IMR-90 (cell line): ENCODE measurements at regions not wholly inside any gene's neighbourhood (a gene's known extent, or its start where the extent isn't known, plus 50 kb on each side); places are given as distances from the start of the nearest gene placed in this dataset.

Experiments
- ATAC-seq: fragments of 200-7000 bp; cut with Tn5 transposase; 2 replicates; pipeline ENCODE4 v1.9.1; 2020; ENCODE audit warnings: low read depth, mild to moderate bottlenecking, moderate library complexity
- BruUV-seq: library from RNA; stranded (reverse); fragments of 400-500 nt; replicated peaks from 2 replicates; lab custom pipeline; 2021; lab: Mats Ljungman, UMichigan
- CTCF ChIA-PET: fragments of 300-600 bp; formaldehyde crosslinking; extraction: SDS; loops from one replicate; lab custom pipeline; 2021; ENCODE audit warnings: antibody characterized with exemption; lab: Yijun Ruan, JAX
- POLR2A ChIA-PET: fragments of 300-600 bp; sonication (Branson Sonifier 250); formaldehyde crosslinking; loops from one replicate; lab custom pipeline; 2022; ENCODE audit warnings: antibody characterized with exemption; ENCODE audit not compliant: unreplicated experiment; lab: Charles Lee
- DNase-seq: peaks from one replicate; pipeline ENCODE4 v3.0.0; 2013
- H2AFZ ChIP-seq: replicated peaks from 2 replicates; pipeline ENCODE3; 2013; ENCODE audit warnings: low read length, mild to moderate bottlenecking; ENCODE audit not compliant: poor library complexity
- H2AK5ac ChIP-seq: 2 replicates; pipeline ENCODE4 v1.6.1; 2013; ENCODE audit warnings: low read depth, low read length, inconsistent platforms
- H2AK9ac ChIP-seq: replicated peaks from 2 replicates; pipeline ENCODE3; 2013; ENCODE audit warnings: mild to moderate bottlenecking, low read depth, low read length, moderate library complexity; ENCODE audit not compliant: poor library complexity
- H2BK120ac ChIP-seq: 2 replicates; pipeline ENCODE4 v1.6.1; 2013; ENCODE audit warnings: low read depth, low read length, inconsistent platforms
- H2BK15ac ChIP-seq: 3 replicates; pipeline ENCODE4 v1.6.1; 2013; ENCODE audit warnings: low read depth, low read length, inconsistent platforms
- H2BK20ac ChIP-seq: 2 replicates; pipeline ENCODE4 v1.6.1; 2013; ENCODE audit warnings: low read depth, mild to moderate bottlenecking, inconsistent platforms, low read length, moderate library complexity
- H2BK5ac ChIP-seq: 2 replicates; pipeline ENCODE4 v1.6.1; 2013; ENCODE audit warnings: mild to moderate bottlenecking, low read depth, low read length, inconsistent platforms; ENCODE audit not compliant: poor library complexity, severe bottlenecking
- H3K14ac ChIP-seq: replicated peaks from 2 replicates; pipeline ENCODE4 v1.6.1; 2013; ENCODE audit warnings: low read depth, low read length, inconsistent platforms
- H3K18ac ChIP-seq: 2 replicates; pipeline ENCODE4 v1.6.1; 2013; ENCODE audit warnings: low read depth, low read length, control low read depth
- H3K23ac ChIP-seq: 2 replicates; pipeline ENCODE4 v1.6.1; 2013; ENCODE audit warnings: low read depth, low read length, inconsistent platforms
- H3K27ac ChIP-seq: 2 replicates; pipeline ENCODE4 v1.5.1; 2013; ENCODE audit warnings: mild to moderate bottlenecking, control low read depth, low read length; ENCODE audit not compliant: insufficient read depth
- H3K27me3 ChIP-seq: 2 replicates; pipeline ENCODE4 v1.6.1; 2013; ENCODE audit warnings: low read length; ENCODE audit not compliant: control insufficient read depth, insufficient read depth
- H3K36me3 ChIP-seq: 2 replicates; pipeline ENCODE4 v1.6.1; 2013; ENCODE audit warnings: low read length, mixed read lengths; ENCODE audit not compliant: control insufficient read depth, insufficient read depth
- H3K4ac ChIP-seq: 2 replicates; pipeline ENCODE4 v1.6.1; 2013; ENCODE audit warnings: low read depth, low read length, inconsistent platforms
- H3K4me1 ChIP-seq: 2 replicates; pipeline ENCODE4 v1.6.1; 2013; ENCODE audit warnings: low read length, mixed read lengths; ENCODE audit not compliant: control insufficient read depth, insufficient read depth
- H3K4me2 ChIP-seq: 2 replicates; pipeline ENCODE4 v1.6.1; 2013; ENCODE audit warnings: low read depth, mild to moderate bottlenecking, control low read depth, low read length, moderate library complexity
- H3K4me3 ChIP-seq: 2 replicates; pipeline ENCODE4 v1.5.1; 2013; ENCODE audit warnings: low read depth, mild to moderate bottlenecking, control low read depth, low read length, moderate library complexity; ENCODE audit not compliant: insufficient read depth
- H3K56ac ChIP-seq: 2 replicates; pipeline ENCODE4 v1.6.1; 2013; ENCODE audit warnings: low read length, inconsistent platforms; ENCODE audit not compliant: insufficient read depth; ENCODE audit errors: extremely low read depth
- H3K79me1 ChIP-seq, 2 experiments: 2 replicates each; pipeline ENCODE4 v1.6.1; 2013; ENCODE audit warnings: low read length in 2 of 2, inconsistent platforms in 1 of 2, low read depth in 1 of 2
- H3K9ac ChIP-seq: 2 replicates; pipeline ENCODE4 v1.6.1; 2013; ENCODE audit warnings: low read depth, low read length, control low read depth
- H3K9me1 ChIP-seq: 2 replicates; pipeline ENCODE4 v1.6.1; 2013; ENCODE audit warnings: low read length, inconsistent platforms; ENCODE audit not compliant: insufficient read depth
- H3K9me3 ChIP-seq: 2 replicates; pipeline ENCODE4 v1.6.1; 2013; ENCODE audit warnings: low read length; ENCODE audit not compliant: control insufficient read depth, insufficient read depth
- H4K20me1 ChIP-seq: 2 replicates; pipeline ENCODE4 v1.6.1; 2013; ENCODE audit warnings: low read length, inconsistent platforms; ENCODE audit not compliant: insufficient read depth
- H4K5ac ChIP-seq: 2 replicates; pipeline ENCODE4 v1.6.1; 2013; ENCODE audit warnings: mild to moderate bottlenecking, low read depth, low read length, control low read depth
- H4K8ac ChIP-seq, 2 experiments: 2 replicates each; pipeline ENCODE4 v1.6.1; 2013; ENCODE audit warnings: low read depth in 2 of 2, low read length in 2 of 2, control low read depth in 1 of 2, inconsistent platforms in 1 of 2
- H4K91ac ChIP-seq: 2 replicates; pipeline ENCODE4 v1.6.1; 2013; ENCODE audit warnings: low read depth, low read length, inconsistent platforms; ENCODE audit not compliant: insufficient read depth
- BHLHE40 ChIP-seq: fragments of 150-350 bp; IDR thresholded peaks from 2 replicates; pipeline ENCODE4 v1.6.1; 2016; ENCODE audit warnings: mild to moderate bottlenecking, low read depth, low read length
- CEBPB ChIP-seq: IDR thresholded peaks from 2 replicates; pipeline ENCODE4 v1.6.1; 2012; ENCODE audit warnings: low read depth, low read length, improper control_type of control experiment
- CHD1 ChIP-seq: IDR thresholded peaks from 2 replicates; pipeline ENCODE4 v1.6.1; 2012; ENCODE audit warnings: low read depth, low read length, improper control_type of control experiment
- FOS ChIP-seq: fragments of 150-350 bp; IDR thresholded peaks from 2 replicates; pipeline ENCODE4 v1.6.1; 2016; ENCODE audit warnings: low read depth, low read length
- MAFK ChIP-seq: IDR thresholded peaks from 2 replicates; pipeline ENCODE4 v1.6.1; 2012; ENCODE audit warnings: low read depth, low read length, improper control_type of control experiment
- MAZ ChIP-seq: IDR thresholded peaks from 2 replicates; pipeline ENCODE4 v1.6.1; 2012; ENCODE audit warnings: low read depth, mild to moderate bottlenecking, low read length, improper control_type of control experiment, moderate library complexity, borderline replicate concordance
- MXI1 ChIP-seq: IDR thresholded peaks from 2 replicates; pipeline ENCODE4 v1.6.1; 2012; ENCODE audit warnings: low read depth, mild to moderate bottlenecking, low read length, moderate library complexity, borderline replicate concordance
- NFE2L2 ChIP-seq: fragments of 150-350 bp; IDR thresholded peaks from 2 replicates; pipeline ENCODE4 v1.6.1; 2016; ENCODE audit warnings: low read depth, mild to moderate bottlenecking, low read length
- POLR2A ChIP-seq: IDR thresholded peaks from 2 replicates; pipeline ENCODE4 v1.6.1; 2012; ENCODE audit warnings: mild to moderate bottlenecking, low read depth, low read length
- RAD21 ChIP-seq: IDR thresholded peaks from 2 replicates; pipeline ENCODE4 v1.6.1; 2012; ENCODE audit warnings: low read length, improper control_type of control experiment
- RCOR1 ChIP-seq: IDR thresholded peaks from 2 replicates; pipeline ENCODE4 v1.6.1; 2012; ENCODE audit warnings: mild to moderate bottlenecking, low read length, improper control_type of control experiment; ENCODE audit not compliant: insufficient replicate concordance
- RFX5 ChIP-seq: IDR thresholded peaks from 2 replicates; pipeline ENCODE4 v1.8.0; 2012; ENCODE audit warnings: low read depth, mild to moderate bottlenecking, low read length, moderate library complexity
- SMC3 ChIP-seq: fragments of 150-350 bp; IDR thresholded peaks from 2 replicates; pipeline ENCODE4 v1.6.1; 2016; ENCODE audit warnings: low read depth, mild to moderate bottlenecking, antibody characterized with exemption, low read length, moderate library complexity
- WGBS, 2 experiments: methylation state at CpG; one replicate each; pipeline versions ENCODE4 v1.1.5 to v1.1.7; 2013; ENCODE audit warnings: missing lambda C conversion rate in 2 of 2; ENCODE audit not compliant: insufficient read length in 1 of 2; ENCODE audit errors: extremely low coverage in 2 of 2; 5-methylcytosine and 5-hydroxymethylcytosine counted together
- dilution Hi-C: fragments of 300-500 bp; cut with HindIII; formaldehyde crosslinking; loops from one replicate; pipeline ENCODE4 v1.14.3; 2018; ENCODE audit warnings: low sequenced_read_pairs; ENCODE audit not compliant: unreplicated experiment
- in situ Hi-C: fragments of 300-500 bp; cut with MboI; formaldehyde crosslinking; loops from 3 replicates; pipeline ENCODE4 v1.14.3; 2019; ENCODE audit warnings: low sequenced_read_pairs, inconsistent platforms, mixed read lengths
- intact Hi-C: fragments of 100-400 bp; cut with micrococcal nuclease; formaldehyde crosslinking; loops from 2 replicates; pipeline ENCODE4 v1.10.0; 2022
- TF ChIP-seq, protein P1 (sequence below): fragments of 150-350 bp; IDR thresholded peaks from 2 replicates; pipeline ENCODE4 v1.6.1; 2016; ENCODE audit warnings: low read depth, mild to moderate bottlenecking, low read length, moderate library complexity, borderline replicate concordance
- TF ChIP-seq, protein P2 (sequence below): conservative IDR thresholded peaks from 2 replicates; pipeline ENCODE4 v1.5.1; 2012; ENCODE audit warnings: mild to moderate bottlenecking, low read depth, low read length, improper control_type of control experiment
- TF ChIP-seq, protein P3 (sequence below): fragments of 150-350 bp; IDR thresholded peaks from 2 replicates; pipeline ENCODE4 v1.6.1; 2017; ENCODE audit warnings: mild to moderate bottlenecking, antibody characterized with exemption, low read length, low read depth

DNA sequence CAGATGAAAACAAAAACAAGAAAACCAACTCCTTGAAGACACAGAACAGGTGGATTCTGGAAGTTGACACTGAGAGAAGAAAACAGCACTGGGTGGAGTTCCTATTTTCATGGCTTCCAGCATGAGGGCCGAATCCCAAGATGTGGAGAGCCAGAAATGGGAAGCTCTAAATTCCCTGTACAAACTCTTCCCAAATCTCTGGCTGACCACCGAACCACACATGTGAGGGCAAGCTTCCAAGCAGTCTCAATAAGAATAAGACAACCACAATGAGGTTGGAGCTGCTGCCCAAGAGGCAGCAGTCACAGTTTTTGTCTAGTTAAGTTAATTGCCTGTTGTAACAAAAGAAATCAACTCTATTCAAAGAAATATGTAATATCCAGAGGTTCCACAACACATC is 339.3 kb upstream of the SLC30A5 start:
- ATAC-seq, result no peak
- Histone ChIP-seq H2BK20ac (no peak overlapping the region), H3K4ac (no peak overlapping the region), H4K20me1 (no peaks in the 10 kb centered on the region), H2BK15ac (no peak overlapping the region), H3K23ac (no peak overlapping the region), H4K91ac (no peak overlapping the region), H2AK9ac (no peak overlapping the region), H3K79me1 (no peaks in the 10 kb centered on the region), H3K4me3 (no peak overlapping the region), H4K8ac (no peak overlapping the region), H3K36me3 (no peaks in the 10 kb centered on the region), H2AFZ (no peak overlapping the region), H3K27ac (no peak overlapping the region), H3K9me1 (no peaks in the 10 kb centered on the region), H3K9ac (no peak overlapping the region), H3K14ac (no peak overlapping the region), H2AK5ac (no peak overlapping the region), H3K4me2 (no peak overlapping the region), H2BK5ac (no peak overlapping the region), H2BK120ac (no peak overlapping the region), H3K18ac (no peak overlapping the region), H3K4me1 (no peaks in the 10 kb centered on the region), H3K56ac (no peak overlapping the region), H3K9me3 (no peaks in the 10 kb centered on the region), H3K27me3 (no peaks in the 10 kb centered on the region; the same call in 1 of the 2 replicates), H4K5ac (no peak overlapping the region)
- dilution Hi-C loops, result no loop called here
- BruUV-seq, result no TSS peak
- no CpG with 5 or more reads among the region's 2 CpGs for WGBS, 2 experiments
- POLR2A ChIA-PET, result no interaction called here
- no peak for TF ChIP-seq SMC3
- TF ChIP-seq NFE2L2, result no peak
- no peak for TF ChIP-seq POLR2A
- no peak for TF ChIP-seq RAD21
- TF ChIP-seq CEBPB, result no peak
- no peak for TF ChIP-seq MAFK
- TF ChIP-seq BHLHE40, result no peak
- no peak for TF ChIP-seq RCOR1
- TF ChIP-seq, protein P1, sequence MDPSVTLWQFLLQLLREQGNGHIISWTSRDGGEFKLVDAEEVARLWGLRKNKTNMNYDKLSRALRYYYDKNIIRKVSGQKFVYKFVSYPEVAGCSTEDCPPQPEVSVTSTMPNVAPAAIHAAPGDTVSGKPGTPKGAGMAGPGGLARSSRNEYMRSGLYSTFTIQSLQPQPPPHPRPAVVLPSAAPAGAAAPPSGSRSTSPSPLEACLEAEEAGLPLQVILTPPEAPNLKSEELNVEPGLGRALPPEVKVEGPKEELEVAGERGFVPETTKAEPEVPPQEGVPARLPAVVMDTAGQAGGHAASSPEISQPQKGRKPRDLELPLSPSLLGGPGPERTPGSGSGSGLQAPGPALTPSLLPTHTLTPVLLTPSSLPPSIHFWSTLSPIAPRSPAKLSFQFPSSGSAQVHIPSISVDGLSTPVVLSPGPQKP, result no peak
- no peak for TF ChIP-seq CHD1
- TF ChIP-seq MXI1, result no peak
- TF ChIP-seq, protein P2, sequence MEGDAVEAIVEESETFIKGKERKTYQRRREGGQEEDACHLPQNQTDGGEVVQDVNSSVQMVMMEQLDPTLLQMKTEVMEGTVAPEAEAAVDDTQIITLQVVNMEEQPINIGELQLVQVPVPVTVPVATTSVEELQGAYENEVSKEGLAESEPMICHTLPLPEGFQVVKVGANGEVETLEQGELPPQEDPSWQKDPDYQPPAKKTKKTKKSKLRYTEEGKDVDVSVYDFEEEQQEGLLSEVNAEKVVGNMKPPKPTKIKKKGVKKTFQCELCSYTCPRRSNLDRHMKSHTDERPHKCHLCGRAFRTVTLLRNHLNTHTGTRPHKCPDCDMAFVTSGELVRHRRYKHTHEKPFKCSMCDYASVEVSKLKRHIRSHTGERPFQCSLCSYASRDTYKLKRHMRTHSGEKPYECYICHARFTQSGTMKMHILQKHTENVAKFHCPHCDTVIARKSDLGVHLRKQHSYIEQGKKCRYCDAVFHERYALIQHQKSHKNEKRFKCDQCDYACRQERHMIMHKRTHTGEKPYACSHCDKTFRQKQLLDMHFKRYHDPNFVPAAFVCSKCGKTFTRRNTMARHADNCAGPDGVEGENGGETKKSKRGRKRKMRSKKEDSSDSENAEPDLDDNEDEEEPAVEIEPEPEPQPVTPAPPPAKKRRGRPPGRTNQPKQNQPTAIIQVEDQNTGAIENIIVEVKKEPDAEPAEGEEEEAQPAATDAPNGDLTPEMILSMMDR, result no peak
- TF ChIP-seq MAZ, result no peak
- no peak for TF ChIP-seq FOS
- TF ChIP-seq, protein P3, sequence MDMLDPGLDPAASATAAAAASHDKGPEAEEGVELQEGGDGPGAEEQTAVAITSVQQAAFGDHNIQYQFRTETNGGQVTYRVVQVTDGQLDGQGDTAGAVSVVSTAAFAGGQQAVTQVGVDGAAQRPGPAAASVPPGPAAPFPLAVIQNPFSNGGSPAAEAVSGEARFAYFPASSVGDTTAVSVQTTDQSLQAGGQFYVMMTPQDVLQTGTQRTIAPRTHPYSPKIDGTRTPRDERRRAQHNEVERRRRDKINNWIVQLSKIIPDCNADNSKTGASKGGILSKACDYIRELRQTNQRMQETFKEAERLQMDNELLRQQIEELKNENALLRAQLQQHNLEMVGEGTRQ, result no peak
- no peak for TF ChIP-seq RFX5
- in situ Hi-C loops, result no loop called here
- CTCF ChIA-PET, result no interaction called here
- DNase-seq, result no peak
- intact Hi-C loops, result no loop called here
